Bone marrow (tissue), 2 donors: ENCODE measurements at regions not wholly inside any gene's neighbourhood (a gene's known extent, or its start where the extent isn't known, plus 50 kb on each side); places are given as distances from the start of the nearest gene placed in this dataset.
"Not testable (repeated sequence)": the region's sequence is repeated elsewhere in the genome, so short reads cannot be mapped to it uniquely, and the experiment has no call there.

Experiments
- DNase-seq, 2 donors: peaks; one replicate each; lab custom pipeline; 2025; lab: John Stamatoyannopoulos, UW

- no peak for DNase-seq
Measured at GRCh38 chr5:18799482-18800128, 1165.3 kb downstream of the TAF11L14 start.

DNA sequence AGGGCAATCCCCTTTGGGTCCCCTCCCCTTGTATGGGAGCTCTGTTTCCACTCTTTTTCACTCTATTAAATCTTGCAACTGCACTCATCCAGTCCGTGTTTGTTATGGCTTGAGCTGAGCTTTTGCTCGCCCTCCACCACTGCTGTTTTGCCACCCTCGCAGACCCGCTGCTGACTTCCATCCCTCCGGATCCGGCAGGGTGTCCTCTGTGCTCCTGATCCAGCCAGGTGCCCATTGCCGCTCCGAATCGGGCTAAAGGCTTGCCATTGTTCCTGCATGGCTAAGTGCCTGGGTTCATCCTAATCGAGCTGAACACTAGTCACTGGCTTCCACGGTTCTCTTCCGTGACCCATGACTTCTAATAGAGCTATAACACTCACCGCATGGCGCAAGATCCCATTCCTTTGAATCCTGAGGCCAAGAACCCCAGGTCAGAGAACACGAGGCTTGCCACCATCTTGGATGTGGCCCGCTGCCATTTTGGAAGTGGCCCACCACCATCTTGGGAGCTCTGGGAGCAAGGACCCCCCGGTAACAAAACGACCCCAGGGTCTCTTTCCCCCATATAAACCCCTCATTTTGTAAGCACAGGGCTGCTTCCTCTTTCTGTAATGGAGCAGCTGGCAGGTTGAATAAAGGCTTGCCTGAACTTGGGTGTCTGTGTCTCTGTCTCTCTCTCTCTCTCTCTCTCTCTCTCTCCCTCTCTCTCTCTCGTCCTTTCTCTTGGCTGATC is 1166.2 kb downstream of the TAF11L14 start:
- DNase-seq = no peak

GRCh38 chr5:18801413-18801812 is 1167.2 kb downstream of the TAF11L14 start:
- DNase-seq = not testable (repeated sequence)

- no peak for DNase-seq
Measured at GRCh38 chr5:18802336-18802735, 1168.1 kb downstream of the TAF11L14 start.

DNA sequence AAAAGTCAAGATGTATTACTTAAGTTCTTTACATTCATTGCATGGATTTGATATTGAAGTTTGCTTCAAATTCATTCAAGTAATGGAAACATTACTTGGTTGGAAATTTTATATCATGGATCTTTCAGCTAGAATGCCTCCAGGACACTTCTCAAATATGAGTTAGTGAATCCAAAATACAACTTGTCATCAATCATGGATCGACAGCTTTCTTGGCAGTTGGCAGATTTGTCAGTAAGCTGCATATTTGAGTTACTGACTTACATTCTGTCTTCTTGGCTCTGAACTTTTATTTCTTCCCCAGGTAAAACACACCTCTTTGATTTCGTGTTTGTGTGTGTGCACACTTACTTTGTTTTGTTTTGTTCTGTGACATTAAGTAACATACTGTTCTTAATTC is 1171.1 kb downstream of the TAF11L14 start:
- DNase-seq = no peak

GRCh38 chr5:18807256-18808149 is 1173.2 kb downstream of the TAF11L14 start:
- DNase-seq = no peak

GRCh38 chr5:18811661-18812060 is 1176.3 kb downstream of the CDH18 start:
- DNase-seq = no peak

- no peak for DNase-seq
Measured at GRCh38 chr5:18828351-18828750, 1159.6 kb downstream of the CDH18 start.

DNA sequence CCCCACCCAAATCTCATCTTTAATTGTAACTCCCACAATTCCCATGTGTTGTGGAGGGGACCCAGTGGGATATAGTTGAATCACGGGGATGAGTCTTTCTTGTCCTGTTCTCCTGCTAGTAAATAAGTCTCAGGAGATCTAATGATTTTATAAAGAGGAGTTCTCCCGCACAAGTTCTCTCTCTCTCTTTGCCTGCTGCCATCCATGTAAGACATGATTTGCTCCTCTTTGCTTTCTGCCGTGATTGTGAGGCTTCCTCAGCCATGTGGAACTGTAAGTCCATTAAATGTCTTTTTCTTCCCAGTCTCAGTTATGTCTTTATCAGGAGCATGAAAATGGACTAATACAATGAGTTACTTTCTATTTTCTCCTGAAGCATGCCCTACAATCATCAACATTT is 1158.5 kb downstream of the CDH18 start:
- no peak for DNase-seq

DNA sequence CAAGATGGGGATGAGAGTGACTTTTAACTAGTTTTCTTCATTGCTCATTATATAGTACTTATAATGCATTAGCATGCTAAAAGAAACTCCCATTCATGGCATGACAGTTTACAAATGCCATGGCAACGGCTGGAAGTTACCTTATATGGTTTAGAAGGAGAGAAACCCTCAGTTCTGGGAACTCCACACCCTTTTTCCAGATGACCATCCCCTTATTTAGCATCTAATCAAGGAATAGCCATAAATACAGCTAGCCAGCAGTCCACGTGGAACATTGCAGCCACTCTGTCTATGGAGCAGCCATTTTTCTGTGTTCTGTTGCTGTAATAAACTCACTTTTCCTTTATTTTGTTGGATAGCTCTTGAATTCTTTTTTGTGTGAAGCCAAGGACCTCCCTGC is 1137.8 kb downstream of the CDH18 start:
- DNase-seq = no peak

DNA sequence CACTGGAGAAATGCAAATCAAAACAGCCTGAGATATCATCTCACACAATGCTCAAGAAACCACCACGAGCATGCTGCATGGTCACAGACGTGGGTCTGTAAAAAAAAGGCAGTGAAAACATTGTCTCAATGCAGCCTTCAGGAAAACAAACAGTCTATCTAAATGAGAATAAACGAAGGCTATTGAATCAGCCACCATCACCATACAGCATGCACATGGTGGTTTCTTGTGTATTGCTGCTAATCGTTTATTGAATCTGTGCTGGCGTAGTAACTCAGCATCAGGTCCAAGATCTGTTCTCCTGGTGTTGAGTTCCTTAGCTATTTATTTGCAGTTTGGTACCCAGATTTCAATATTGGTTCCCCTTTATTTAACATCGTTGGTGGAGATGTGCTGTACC is 1115.0 kb downstream of the CDH18 start:
- no peak for DNase-seq

DNA sequence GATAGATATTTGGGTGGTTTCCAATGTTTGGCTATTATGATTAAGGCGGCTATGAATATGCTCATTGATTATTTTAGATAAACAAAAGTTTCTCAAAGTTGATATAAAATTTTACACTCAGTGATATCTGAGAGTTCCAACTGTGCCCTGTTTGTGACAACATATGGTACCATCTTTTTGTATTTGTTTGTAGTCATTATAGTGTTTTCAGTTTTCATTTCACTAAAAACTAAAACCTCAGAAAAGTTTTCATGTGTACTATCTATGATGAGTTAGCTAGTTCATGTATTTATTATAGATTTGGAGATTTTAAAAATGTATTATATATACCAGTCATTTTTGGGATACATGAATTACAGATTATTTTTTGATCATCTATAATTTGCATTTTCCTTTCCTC is 1111.4 kb downstream of the CDH18 start:
- DNase-seq = no peak

- no peak for DNase-seq
Measured at GRCh38 chr5:18881615-18882014, 1106.4 kb downstream of the CDH18 start.

GRCh38 chr5:18882154-18882553 is 1105.8 kb downstream of the CDH18 start:
- DNase-seq = no peak

DNA sequence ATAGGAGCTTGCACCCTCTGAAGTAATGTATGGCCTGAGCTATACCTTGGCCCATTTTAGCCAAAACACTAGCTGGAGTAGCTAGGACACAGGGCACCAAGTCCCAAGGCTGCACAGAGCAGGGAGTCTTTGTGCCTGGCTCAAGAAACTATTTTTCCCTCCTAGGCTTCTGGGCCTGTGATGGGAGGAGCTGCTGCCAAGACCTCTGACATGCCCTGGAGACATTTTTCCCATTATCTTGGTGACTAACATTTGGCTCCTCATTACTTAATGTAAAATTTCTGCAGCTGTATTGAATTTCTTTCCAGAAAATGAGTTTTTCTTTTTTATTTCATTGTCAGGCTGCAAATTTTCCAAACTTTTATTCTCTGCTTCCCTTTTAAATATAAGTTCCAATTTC is 1099.2 kb downstream of the CDH18 start:
- no peak for DNase-seq

- DNase-seq = no peak
Measured at GRCh38 chr5:18900644-18901043, 1087.4 kb downstream of the CDH18 start.

DNA sequence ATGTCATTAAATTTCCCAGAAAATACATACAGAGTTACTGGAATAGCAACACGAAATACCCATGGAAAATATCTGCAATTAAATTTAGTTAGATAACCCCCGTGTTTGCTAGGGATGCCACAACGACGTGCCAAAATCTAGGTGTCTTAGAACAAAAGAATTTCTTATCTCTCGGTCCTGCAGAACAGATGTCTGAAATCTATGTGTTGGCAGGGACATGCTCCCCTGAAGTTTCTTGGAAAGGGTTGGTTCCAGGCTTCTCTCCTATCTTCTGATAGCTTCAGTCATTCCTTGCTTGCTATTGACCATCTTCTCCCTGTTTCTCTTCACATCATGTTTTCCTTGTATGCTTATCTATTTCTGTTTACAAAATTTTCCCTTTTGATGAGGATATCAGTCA is 1067.0 kb downstream of the CDH18 start:
- DNase-seq = no peak

- DNase-seq = no peak
Measured at GRCh38 chr5:18932081-18932480, 1055.9 kb downstream of the CDH18 start.

- DNase-seq = no peak
Measured at GRCh38 chr5:18944771-18945170, 1043.2 kb downstream of the CDH18 start.

GRCh38 chr5:18954239-18954638 is 1033.8 kb downstream of the CDH18 start:
- DNase-seq = no peak

DNA sequence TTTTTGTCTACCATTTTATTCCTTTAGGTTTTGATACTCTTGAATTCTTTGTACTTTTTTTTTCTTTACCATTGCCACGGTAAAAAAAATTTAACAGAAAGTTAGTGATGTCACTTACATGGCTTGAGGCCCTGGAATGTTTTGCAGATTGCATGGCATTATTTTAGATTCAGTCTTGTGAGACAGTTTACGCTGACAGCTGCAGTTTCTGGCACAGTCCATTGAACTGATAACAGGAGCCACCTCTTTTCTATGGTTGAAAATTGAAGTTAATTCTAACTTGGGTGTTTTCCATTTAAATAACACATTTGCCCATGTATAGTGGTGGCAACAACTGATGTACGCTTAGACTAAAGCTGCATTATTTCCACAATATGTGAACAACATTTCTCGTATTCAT is 1028.5 kb downstream of the CDH18 start:
- no peak for DNase-seq

GRCh38 chr5:18961234-18961633 is 1026.8 kb downstream of the CDH18 start:
- no peak for DNase-seq

DNA sequence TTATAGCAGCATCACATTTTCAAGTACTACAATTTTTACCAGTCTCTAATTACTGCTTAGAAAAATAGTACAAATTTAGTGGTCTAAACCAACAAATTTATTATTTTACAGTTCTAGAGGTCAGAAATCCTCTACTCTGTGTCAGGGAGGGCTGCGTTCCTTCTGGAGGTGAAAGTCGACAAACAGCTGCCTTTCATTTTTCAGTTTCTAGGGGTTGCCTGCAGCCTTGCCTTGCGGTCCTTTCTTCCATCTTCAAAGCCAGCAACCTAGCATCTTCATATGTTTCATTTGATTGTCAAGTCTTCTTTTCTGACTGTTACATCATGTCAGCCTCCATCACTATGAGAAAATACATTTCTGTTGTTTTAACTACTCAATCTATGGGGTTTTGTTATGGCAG is 1022.1 kb downstream of the CDH18 start:
- DNase-seq = no peak
